T-helper 2 cell treated with Interferon-gamma antibody and Interleukin-4, amounts not matched to agents 100 ng/mL and 5 ng/mL, for 36 hours (primary cell): ENCODE measurements at regions not wholly inside any gene's neighbourhood (a gene's known extent, or its start where the extent isn't known, plus 50 kb on each side); places are given as distances from the start of the nearest gene placed in this dataset.
"Not testable (repeated sequence)": the region's sequence is repeated elsewhere in the genome, so short reads cannot be mapped to it uniquely, and the experiment has no call there.

Experiments
- intact Hi-C: fragments of 100-400 bp; cut with micrococcal nuclease; formaldehyde crosslinking; loops from one replicate; pipeline ENCODE4 v1.15.1; 2023

DNA sequence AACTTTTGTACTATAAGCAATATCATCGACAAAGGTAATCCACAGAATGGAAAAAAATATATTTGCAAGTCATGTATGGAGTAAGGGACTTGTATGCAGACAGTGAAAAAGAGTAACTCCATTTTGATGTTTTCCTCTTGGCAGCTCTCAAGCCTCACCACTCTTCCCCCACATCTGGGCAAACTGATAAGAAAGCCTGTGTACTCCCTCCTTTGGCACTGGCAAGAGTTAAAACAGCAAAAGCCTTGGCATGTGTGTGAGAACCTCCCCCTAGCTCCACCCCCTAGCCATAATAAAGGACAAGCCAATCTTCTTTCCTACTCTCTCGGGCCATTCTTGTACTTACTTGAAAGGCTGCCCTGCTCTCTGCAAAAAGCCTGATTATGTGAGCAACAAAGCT lies 335.2 kb downstream of the LRATD1 start:
- intact Hi-C loops = no loop called here

DNA sequence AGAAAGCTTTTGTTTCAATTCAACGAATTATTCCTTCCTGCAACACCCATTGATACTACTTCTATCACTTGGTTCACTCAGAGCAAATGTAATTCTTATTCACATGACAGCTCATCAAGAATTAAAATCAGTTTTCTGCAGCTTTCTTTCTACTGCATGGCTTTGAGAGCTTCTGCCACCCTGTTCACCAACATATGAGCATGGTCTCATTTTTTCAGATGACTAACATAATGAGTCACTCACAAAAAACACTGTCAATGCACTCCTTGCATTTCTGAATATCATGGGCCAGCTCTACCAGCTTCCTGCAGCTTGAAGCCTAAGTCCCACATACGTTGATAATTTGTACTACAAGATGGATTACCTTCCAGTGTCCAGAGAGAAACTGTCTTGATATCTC lies 342.9 kb downstream of the LRATD1 start:
- intact Hi-C loops = no loop called here

DNA sequence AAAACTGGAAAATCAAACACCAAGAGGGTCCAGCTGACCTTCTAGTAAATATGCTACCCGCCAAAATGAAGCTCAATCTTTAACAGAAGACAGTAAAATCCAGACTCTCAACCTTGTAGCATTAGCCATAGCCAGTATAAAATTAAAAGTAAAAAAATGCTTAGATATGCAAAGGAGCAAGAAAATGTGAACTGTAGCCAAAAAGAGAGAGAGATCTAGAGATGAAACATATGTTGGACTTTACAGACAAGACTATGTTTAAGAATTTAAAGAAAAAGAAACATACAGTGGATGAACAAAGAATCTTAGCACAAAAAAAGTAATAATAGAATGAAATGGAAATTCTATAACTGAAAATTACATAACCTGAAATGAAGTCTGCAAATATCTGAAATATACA lies 344.5 kb downstream of the LRATD1 start:
- intact Hi-C loops = no loop called here

- intact Hi-C loops = no loop called here
Measured at GRCh38 chr2:14978845-14979244, 346.3 kb downstream of the LRATD1 start.

- intact Hi-C loops = no loop called here
Measured at GRCh38 chr2:14982790-14983189, 350.3 kb downstream of the LRATD1 start.

DNA sequence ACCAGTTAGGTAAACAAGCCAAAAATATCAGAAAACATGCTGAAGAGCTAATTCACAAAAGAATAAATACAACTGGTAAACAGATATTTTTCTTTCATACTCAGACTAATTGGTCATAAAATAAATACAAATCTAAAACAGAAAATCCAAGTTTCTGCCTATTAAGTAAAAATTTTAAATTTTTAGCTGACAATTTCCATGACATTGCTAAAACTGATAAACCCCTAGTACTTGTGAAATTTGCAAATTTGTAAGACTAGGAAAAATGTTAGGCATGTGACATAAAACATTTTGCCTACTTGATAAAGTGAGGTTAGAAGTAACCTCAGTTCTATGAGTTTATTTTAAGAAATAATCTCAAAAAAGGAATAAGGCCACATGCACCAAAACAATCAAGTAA lies 356.1 kb downstream of the LRATD1 start:
- intact Hi-C loops = no loop called here

GRCh38 chr2:14991723-14992122 lies 359.2 kb downstream of the LRATD1 start:
- intact Hi-C loops = no loop called here

GRCh38 chr2:14994721-14995120 lies 362.2 kb downstream of the LRATD1 start:
- intact Hi-C loops = no loop called here

GRCh38 chr2:14996351-14997014 lies 364.0 kb downstream of the LRATD1 start:
- intact Hi-C loops = no loop called here

- intact Hi-C loops = no loop called here
Measured at GRCh38 chr2:14998546-14998945, 366.0 kb downstream of the LRATD1 start.

DNA sequence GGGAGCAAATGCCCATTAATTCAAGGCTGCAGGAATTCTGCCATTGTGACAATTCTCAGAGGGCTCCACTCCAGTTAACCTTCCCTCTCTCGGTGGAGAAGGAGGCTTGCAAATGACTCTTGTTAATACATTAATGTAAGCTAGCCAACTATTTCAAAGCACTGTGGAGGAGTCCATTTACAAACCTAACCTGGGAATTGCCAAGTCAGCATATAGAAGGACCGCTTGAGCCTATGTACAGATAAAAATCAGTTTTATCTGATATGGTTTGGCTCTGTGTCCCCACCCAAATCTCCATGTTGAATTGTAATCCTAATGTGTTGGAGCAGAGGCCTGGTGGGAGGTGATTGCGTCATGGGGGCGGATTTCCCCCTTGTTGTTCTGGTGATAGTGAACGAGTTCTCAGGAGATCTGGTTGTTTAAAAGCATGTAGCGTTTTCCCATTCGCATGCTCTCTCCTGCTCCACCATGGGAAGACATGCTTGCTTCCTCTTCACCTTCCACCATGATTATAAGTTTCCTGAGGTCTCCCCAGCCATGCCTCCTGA lies 366.7 kb downstream of the LRATD1 start:
- intact Hi-C loops = no loop called here

GRCh38 chr2:15002519-15002918 lies 370.0 kb downstream of the LRATD1 start:
- intact Hi-C loops = not testable (repeated sequence)

GRCh38 chr2:15006667-15007066 lies 374.1 kb downstream of the LRATD1 start:
- intact Hi-C loops = no loop called here

GRCh38 chr2:15009681-15010080 lies 377.2 kb downstream of the LRATD1 start:
- intact Hi-C loops = no loop called here

GRCh38 chr2:15010346-15010745 lies 377.8 kb downstream of the LRATD1 start:
- intact Hi-C loops = no loop called here

- intact Hi-C loops = no loop called here
Measured at GRCh38 chr2:15018814-15019213, 386.3 kb downstream of the LRATD1 start.

- intact Hi-C loops = no loop called here
Measured at GRCh38 chr2:15023221-15023620, 390.7 kb downstream of the LRATD1 start.

- intact Hi-C loops = no loop called here
Measured at GRCh38 chr2:15028406-15028805, 395.9 kb downstream of the LRATD1 start.

GRCh38 chr2:15031745-15032240 lies 399.3 kb downstream of the LRATD1 start:
- intact Hi-C loops = no loop called here

- intact Hi-C loops = no loop called here
Measured at GRCh38 chr2:15034246-15034645, 401.7 kb downstream of the LRATD1 start.

DNA sequence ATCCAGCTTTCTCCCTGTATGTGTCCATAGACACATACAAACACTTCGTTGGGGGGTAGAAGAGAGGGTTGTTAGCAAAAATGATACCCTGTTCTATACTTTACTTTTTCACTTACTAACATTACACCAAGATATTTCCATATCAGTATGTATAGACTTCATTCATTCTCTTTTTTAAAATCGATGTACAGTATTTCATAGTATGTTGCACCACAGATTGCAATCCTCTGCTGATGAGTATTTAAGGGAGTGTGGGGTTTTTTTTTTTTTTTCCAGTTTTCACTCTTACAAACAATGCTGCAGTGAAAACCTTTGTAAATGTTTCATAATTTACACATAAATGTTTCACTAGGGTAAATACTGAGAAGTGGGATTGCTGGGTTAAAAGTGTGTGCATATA lies 402.3 kb downstream of the LRATD1 start:
- intact Hi-C loops = no loop called here

- intact Hi-C loops = no loop called here
Measured at GRCh38 chr2:15038366-15039364, 406.1 kb downstream of the LRATD1 start.
